Sigmoid colon (tissue), 6 donors: ENCODE measurements at regions not wholly inside any gene's neighbourhood (a gene's known extent, or its start where the extent isn't known, plus 50 kb on each side); places are given as distances from the start of the nearest gene placed in this dataset.

ENCODE experiments used
- DNase-seq: peaks from one replicate; pipeline ENCODE4 v3.0.0-alpha.2; 2019
- H3K27ac ChIP-seq, 4 donors: fragments of 200-600 bp; sonication (generic); one replicate each; pipeline ENCODE4 v1.5.1; 2016 to 2019; ENCODE audit warnings: mild to moderate bottlenecking in 1 of 4
- H3K27me3 ChIP-seq, 3 donors: fragments of 200-600 bp; sonication (generic); one replicate each; pipeline ENCODE4 v1.5.1; 2019; ENCODE audit warnings: mild to moderate bottlenecking in 1 of 3
- H3K36me3 ChIP-seq, 4 donors: fragments of 200-600 bp; sonication (generic); one replicate each; pipeline ENCODE4 v1.5.1; 2016 to 2019
- H3K4me1 ChIP-seq, 4 donors: fragments of 200-600 bp; sonication (generic); one replicate each; pipeline ENCODE4 v1.5.1; 2017 to 2019
- H3K4me3 ChIP-seq, 4 donors: fragments of 200-600 bp; sonication (generic); one replicate each; pipeline ENCODE4 v1.5.1; 2017 to 2019; ENCODE audit warnings: mild to moderate bottlenecking in 2 of 4, moderate library complexity in 1 of 4
- H3K9me3 ChIP-seq, 4 donors: fragments of 200-600 bp in 3 of 4; sonication (generic) in 3 of 4; one replicate each; pipeline versions ENCODE4 v1.5.1 to v1.6.1; 2013 to 2019
- EP300 ChIP-seq, 4 donors: sonication (generic); formaldehyde crosslinking; IDR thresholded peaks; one replicate each; pipeline ENCODE4 v1.6.1; 2017; ENCODE audit warnings: antibody characterized with exemption in 4 of 4
- POLR2A ChIP-seq, 2 donors: fragments of 450-650 bp; IDR thresholded peaks; one replicate each; pipeline ENCODE4 v1.6.1; 2016; ENCODE audit warnings: antibody characterized with exemption in 2 of 2, mild to moderate bottlenecking in 2 of 2, moderate library complexity in 2 of 2
- POLR2AphosphoS5 ChIP-seq, 4 donors: sonication (generic); formaldehyde crosslinking; IDR thresholded peaks; one replicate each; pipeline ENCODE4 v1.6.1; 2017; ENCODE audit warnings: antibody characterized with exemption in 4 of 4
- WGBS, 2 donors: extraction: QIAGEN DNeasy Blood & Tissue Kit; methylation state at CpG; one replicate each; pipeline ENCODE4 v1.1.7; 2013; 5-methylcytosine and 5-hydroxymethylcytosine counted together
- intact Hi-C: fragments of 100-400 bp; cut with DNase I; formaldehyde crosslinking; loops from one replicate; pipeline ENCODE4 v1.15.1; 2023
- TF ChIP-seq, protein P1 (sequence below), 4 experiments: fragments of 450-650 bp in 3 of 4; fragments of 200-600 bp in 1 of 4; IDR thresholded peaks; one replicate each; pipeline ENCODE4 v1.5.1; 2016 to 2019; ENCODE audit warnings: antibody characterized with exemption in 4 of 4, mild to moderate bottlenecking in 3 of 4, moderate library complexity in 2 of 4
- donor health status: healthy with polysubstance abuse.
- donor health status: healthy.

DNA sequence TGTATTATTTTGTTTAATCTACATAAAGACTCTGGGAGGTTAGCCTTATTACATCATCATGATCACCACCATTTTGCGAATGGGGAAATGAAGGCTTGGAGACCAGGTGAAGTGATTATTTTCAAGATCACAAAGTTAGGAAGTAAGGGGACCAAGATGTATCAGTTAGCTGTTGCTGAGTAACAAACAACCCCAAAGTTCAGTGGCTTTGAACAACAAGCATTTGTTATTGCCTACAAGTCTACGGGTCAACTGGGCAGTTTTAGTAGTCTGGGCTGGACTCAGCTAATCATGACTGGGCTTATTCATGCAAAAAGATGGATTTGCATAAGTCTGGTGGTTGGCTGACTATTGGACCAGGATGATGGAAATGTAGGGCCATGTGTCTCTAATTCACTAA is 389.2 kb downstream of the MIAT start:
- Histone ChIP-seq H3K4me3 (no peak overlapping the region), H3K27ac (no peak overlapping the region), H3K27me3 (no peaks in the 10 kb centered on the region), H3K4me1 (no peaks in the 10 kb centered on the region), H3K9me3 (no peaks in the 10 kb centered on the region), H3K36me3 (no peaks in the 10 kb centered on the region)
- TF ChIP-seq EP300 (IDR thresholded peaks at IDR 0.05) (no peak), POLR2A (IDR thresholded peaks at IDR 0.05) (no peak), POLR2AphosphoS5 (IDR thresholded peaks at IDR 0.05) (no peak)
- TF ChIP-seq, protein P1, sequence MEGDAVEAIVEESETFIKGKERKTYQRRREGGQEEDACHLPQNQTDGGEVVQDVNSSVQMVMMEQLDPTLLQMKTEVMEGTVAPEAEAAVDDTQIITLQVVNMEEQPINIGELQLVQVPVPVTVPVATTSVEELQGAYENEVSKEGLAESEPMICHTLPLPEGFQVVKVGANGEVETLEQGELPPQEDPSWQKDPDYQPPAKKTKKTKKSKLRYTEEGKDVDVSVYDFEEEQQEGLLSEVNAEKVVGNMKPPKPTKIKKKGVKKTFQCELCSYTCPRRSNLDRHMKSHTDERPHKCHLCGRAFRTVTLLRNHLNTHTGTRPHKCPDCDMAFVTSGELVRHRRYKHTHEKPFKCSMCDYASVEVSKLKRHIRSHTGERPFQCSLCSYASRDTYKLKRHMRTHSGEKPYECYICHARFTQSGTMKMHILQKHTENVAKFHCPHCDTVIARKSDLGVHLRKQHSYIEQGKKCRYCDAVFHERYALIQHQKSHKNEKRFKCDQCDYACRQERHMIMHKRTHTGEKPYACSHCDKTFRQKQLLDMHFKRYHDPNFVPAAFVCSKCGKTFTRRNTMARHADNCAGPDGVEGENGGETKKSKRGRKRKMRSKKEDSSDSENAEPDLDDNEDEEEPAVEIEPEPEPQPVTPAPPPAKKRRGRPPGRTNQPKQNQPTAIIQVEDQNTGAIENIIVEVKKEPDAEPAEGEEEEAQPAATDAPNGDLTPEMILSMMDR (IDR thresholded peaks at IDR 0.05), result no peak
- no peak for DNase-seq
- intact Hi-C loops, result no loop called here
- WGBS, 2 donors, result 93 to 94% methylated on average over 2 of the region's 2 CpGs

DNA sequence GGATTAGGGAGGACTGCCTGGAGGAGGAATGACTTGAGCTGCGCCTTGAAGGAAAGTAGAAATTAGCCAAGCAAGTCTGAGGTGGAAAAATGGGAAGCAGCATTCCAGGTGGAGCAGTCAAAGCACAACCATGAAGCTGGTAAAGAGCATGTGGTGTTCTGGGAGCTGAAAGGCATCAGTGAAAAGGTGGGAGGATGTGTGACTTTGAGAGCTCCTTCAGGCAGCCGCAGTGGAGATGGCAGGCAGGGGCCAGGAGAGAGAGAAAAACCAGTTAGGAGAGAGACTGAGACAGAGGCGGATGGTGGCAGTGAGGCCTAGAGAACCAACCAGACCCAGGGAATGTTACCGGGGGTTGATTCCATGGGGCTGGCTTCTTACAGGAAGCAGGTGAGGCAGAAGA is 393.4 kb downstream of the MIAT start:
- Histone ChIP-seq H3K4me1 (no peaks in the 10 kb centered on the region), H3K27me3 (no peaks in the 10 kb centered on the region), H3K9me3 (no peaks in the 10 kb centered on the region), H3K36me3 (no peaks in the 10 kb centered on the region), H3K27ac (no peak overlapping the region), H3K4me3 (no peak overlapping the region)
- WGBS, 2 donors, result 81 to 94% methylated on average over 4 of the region's 4 CpGs
- TF ChIP-seq POLR2A (IDR thresholded peaks at IDR 0.05), result no peak
- TF ChIP-seq, protein P1 (IDR thresholded peaks at IDR 0.05), result no peak
- no peak for TF ChIP-seq EP300 (IDR thresholded peaks at IDR 0.05)
- TF ChIP-seq POLR2AphosphoS5 (IDR thresholded peaks at IDR 0.05), result no peak
- DNase-seq, result no peak
- intact Hi-C loops, result no loop called here

DNA sequence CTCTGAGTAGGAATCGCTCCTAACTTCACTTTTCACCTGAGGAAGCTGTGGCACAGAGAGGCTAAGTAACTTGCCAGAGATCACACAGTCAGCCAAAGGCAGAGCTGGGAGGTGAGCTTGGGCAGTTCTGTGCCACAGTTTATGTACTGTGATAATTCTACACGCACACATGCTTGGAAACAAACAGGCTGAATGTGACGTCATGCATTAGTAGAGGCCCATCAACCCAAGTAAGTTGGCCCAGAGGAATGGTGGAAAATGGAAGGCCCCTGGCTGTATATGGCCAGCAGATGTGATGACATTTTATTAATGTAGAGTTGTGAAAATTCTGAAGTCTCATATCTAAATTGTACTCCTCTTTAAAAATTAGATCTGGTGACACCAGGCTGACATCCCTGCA is 394.0 kb downstream of the MIAT start:
- no peaks in the 10 kb centered on the region for H3K9me3 ChIP-seq
- DNase-seq, result no peak
- 81 to 91% methylated on average over 3 of the region's 3 CpGs for WGBS, 2 donors
- no peak overlapping the region for H3K27ac ChIP-seq
- no peak for TF ChIP-seq POLR2AphosphoS5 (IDR thresholded peaks at IDR 0.05)
- H3K4me3 ChIP-seq, result no peak overlapping the region
- H3K36me3 ChIP-seq, result no peaks in the 10 kb centered on the region
- H3K4me1 ChIP-seq, result no peaks in the 10 kb centered on the region
- no peaks in the 10 kb centered on the region for H3K27me3 ChIP-seq
- intact Hi-C loops, result no loop called here

DNA sequence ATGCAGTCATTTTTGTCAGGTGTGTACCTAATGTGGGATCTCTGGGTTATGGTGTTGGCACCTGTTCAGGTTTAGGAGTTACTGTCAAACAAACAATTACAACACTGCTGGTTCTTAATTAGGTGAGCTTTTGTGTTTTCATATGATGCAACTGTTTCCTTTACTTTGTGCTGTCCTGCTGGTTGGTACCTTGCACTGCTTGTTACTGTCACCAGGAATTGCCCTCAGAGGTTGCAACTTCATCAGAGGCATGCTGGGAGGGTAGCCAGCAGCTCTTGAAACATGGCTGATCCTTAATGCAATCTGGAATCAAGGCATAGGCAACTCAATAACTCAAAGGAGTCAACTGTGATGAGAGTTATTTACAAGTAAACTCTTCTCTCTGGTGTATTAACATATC is 400.3 kb downstream of the MIAT start:
- intact Hi-C loops, result no loop called here
- H3K4me3 ChIP-seq, result no peak overlapping the region
- no peak overlapping the region for H3K27ac ChIP-seq
- H3K9me3 ChIP-seq, result no peaks in the 10 kb centered on the region
- no peaks in the 10 kb centered on the region for H3K27me3 ChIP-seq
- no peak for DNase-seq
- no peaks in the 10 kb centered on the region for H3K4me1 ChIP-seq
- no peak for TF ChIP-seq POLR2A (IDR thresholded peaks at IDR 0.05)
- TF ChIP-seq, protein P1 (IDR thresholded peaks at IDR 0.05), result no peak
- no peak for TF ChIP-seq POLR2AphosphoS5 (IDR thresholded peaks at IDR 0.05)
- TF ChIP-seq EP300 (IDR thresholded peaks at IDR 0.05), result no peak
- H3K36me3 ChIP-seq, result no peaks in the 10 kb centered on the region

DNA sequence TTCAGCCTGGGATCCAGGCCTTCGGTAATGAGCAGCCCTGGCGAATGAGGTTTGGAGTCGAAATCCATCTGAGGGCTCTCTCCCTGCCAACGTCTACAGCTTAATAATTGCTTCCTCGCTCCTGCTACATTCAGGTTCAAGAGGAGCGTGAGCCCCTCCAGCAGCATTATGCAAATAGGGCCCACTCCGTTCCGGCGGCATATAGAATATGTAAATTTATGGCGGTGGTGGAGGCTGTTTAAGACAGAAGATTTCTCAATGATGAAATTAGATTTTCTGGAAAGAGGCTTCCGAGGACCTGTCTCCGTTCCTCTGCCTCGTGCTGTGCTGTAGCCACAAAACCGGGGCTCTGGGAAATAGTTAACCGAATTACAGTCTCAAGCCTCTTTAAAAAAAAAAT is 402.8 kb downstream of the MIAT start:
- Histone ChIP-seq H3K4me3 (no peak overlapping the region), H3K9me3 (no peaks in the 10 kb centered on the region), H3K4me1 (no peaks in the 10 kb centered on the region), H3K27me3 (no peaks in the 10 kb centered on the region), H3K36me3 (no peaks in the 10 kb centered on the region), H3K27ac (no peak overlapping the region)
- no peak for DNase-seq
- intact Hi-C loops, result no loop called here
- WGBS, 2 donors, result 79 to 84% methylated on average over 15 of the region's 15 CpGs
- TF ChIP-seq EP300 (IDR thresholded peaks at IDR 0.05) (no peak), POLR2AphosphoS5 (IDR thresholded peaks at IDR 0.05) (no peak), POLR2A (IDR thresholded peaks at IDR 0.05) (no peak)
- TF ChIP-seq, protein P1 (IDR thresholded peaks at IDR 0.05), result no peak
